GM18499 (cell line): ENCODE measurements at regions not wholly inside any gene's neighbourhood (a gene's known extent, or its start where the extent isn't known, plus 50 kb on each side); places are given as distances from the start of the nearest gene placed in this dataset.

Experiments used
- ATAC-seq: cut with Tn5 transposase; IDR thresholded peaks from one replicate; pipeline ENCODE4 v1.9.1; 2021; ENCODE audit warnings: moderate number of reproducible peaks; ENCODE audit not compliant: insufficient read depth, unreplicated experiment

- ATAC-seq, result no peak
Measured at GRCh38 chr12:107484941-107485340, 200.7 kb upstream of the PWP1 start.

GRCh38 chr12:107485731-107486130 lies 199.9 kb upstream of the PWP1 start:
- ATAC-seq, result no peak

GRCh38 chr12:107486140-107486892 lies 199.3 kb upstream of the PWP1 start:
- ATAC-seq, result no peak

- ATAC-seq, result no peak
Measured at GRCh38 chr12:107487011-107487680, 198.5 kb upstream of the PWP1 start.

GRCh38 chr12:107488666-107489065 lies 196.9 kb upstream of the PWP1 start:
- no peak for ATAC-seq

GRCh38 chr12:107490010-107490409 lies 195.6 kb upstream of the PWP1 start:
- peak; percentile 47 for ATAC-seq

GRCh38 chr12:107491856-107492255 lies 193.7 kb upstream of the PWP1 start:
- ATAC-seq, result no peak

- ATAC-seq, result no peak
Measured at GRCh38 chr12:107492393-107493134, 193.0 kb upstream of the PWP1 start.

GRCh38 chr12:107493135-107493494 lies 192.5 kb upstream of the PWP1 start:
- ATAC-seq, result no peak

- ATAC-seq, result no peak
Measured at GRCh38 chr12:107493666-107494065, 191.9 kb upstream of the PWP1 start.

- ATAC-seq, result no peak
Measured at GRCh38 chr12:107494331-107494730, 191.3 kb upstream of the PWP1 start.

- ATAC-seq, result no peak
Measured at GRCh38 chr12:107495604-107496003, 190.0 kb upstream of the PWP1 start.

- ATAC-seq, result no peak
Measured at GRCh38 chr12:107497231-107497630, 188.4 kb upstream of the PWP1 start.

GRCh38 chr12:107500307-107500706 lies 185.3 kb upstream of the PWP1 start:
- ATAC-seq, result no peak

- no peak for ATAC-seq
Measured at GRCh38 chr12:107501681-107502080, 183.9 kb upstream of the PWP1 start.

GRCh38 chr12:107503129-107503855 lies 182.3 kb upstream of the PWP1 start:
- ATAC-seq, result no peak

- ATAC-seq, result no peak
Measured at GRCh38 chr12:107503887-107504885, 181.4 kb upstream of the PWP1 start.

GRCh38 chr12:107509421-107509820 lies 176.2 kb upstream of the PWP1 start:
- no peak for ATAC-seq

- no peak for ATAC-seq
Measured at GRCh38 chr12:107510211-107510610, 175.4 kb upstream of the PWP1 start.
